Inferior parietal cortex (tissue), 1 donor: ENCODE measurements at regions not wholly inside any gene's neighbourhood (a gene's known extent, or its start where the extent isn't known, plus 50 kb on each side); places are given as distances from the start of the nearest gene placed in this dataset.

Source experiments
- DNase-seq: peaks from one replicate; pipeline ENCODE4 v3.0.0-alpha.2; 2016; ENCODE audit errors: extremely low spot score

GRCh38 chr14:76664790-76665189 is 96.5 kb upstream of the VASH1 start:
- no peak for DNase-seq

GRCh38 chr14:76666746-76667145 is 94.5 kb upstream of the VASH1 start:
- DNase-seq: no peak

GRCh38 chr14:76669770-76670169 is 91.5 kb upstream of the VASH1 start:
- no peak for DNase-seq

GRCh38 chr14:76672123-76672522 is 89.1 kb upstream of the VASH1 start:
- DNase-seq: no peak

GRCh38 chr14:76673261-76673660 is 88.0 kb upstream of the VASH1 start:
- DNase-seq: no peak

- no peak for DNase-seq
Measured at GRCh38 chr14:76675046-76675445, 86.2 kb upstream of the VASH1 start.

GRCh38 chr14:76676539-76676938 is 84.7 kb upstream of the VASH1 start:
- no peak for DNase-seq

- no peak for DNase-seq
Measured at GRCh38 chr14:76677534-76678145, 83.6 kb upstream of the VASH1 start.

- DNase-seq: no peak
Measured at GRCh38 chr14:76678244-76678800, 82.9 kb upstream of the VASH1 start.

- no peak for DNase-seq
Measured at GRCh38 chr14:76682367-76682766, 78.9 kb upstream of the VASH1 start.

- no peak for DNase-seq
Measured at GRCh38 chr14:76686646-76687045, 74.6 kb upstream of the VASH1 start.

GRCh38 chr14:76687611-76688382 is 73.5 kb upstream of the VASH1 start:
- DNase-seq: no peak

- no peak for DNase-seq
Measured at GRCh38 chr14:76688383-76688671, 72.9 kb upstream of the VASH1 start.

GRCh38 chr14:76690502-76691105 is 70.7 kb upstream of the VASH1 start:
- no peak for DNase-seq

GRCh38 chr14:76694106-76694505 is 67.2 kb upstream of the VASH1 start:
- DNase-seq: no peak

GRCh38 chr14:76695263-76695920 is 65.9 kb upstream of the VASH1 start:
- DNase-seq: no peak

- no peak for DNase-seq
Measured at GRCh38 chr14:76696361-76696760, 64.9 kb upstream of the VASH1 start.

GRCh38 chr14:76696791-76697190 is 64.5 kb upstream of the VASH1 start:
- DNase-seq: no peak

GRCh38 chr14:76697246-76697905 is 63.9 kb upstream of the VASH1 start:
- DNase-seq: no peak

- no peak for DNase-seq
Measured at GRCh38 chr14:76698191-76698590, 63.1 kb upstream of the VASH1 start.

- DNase-seq: no peak
Measured at GRCh38 chr14:76698631-76699030, 62.6 kb upstream of the VASH1 start.
